ENCODE measurements at regions not wholly inside any gene's neighbourhood (a gene's known extent, or its start where the extent isn't known, plus 50 kb on each side); places are given as distances from the start of the nearest gene placed in this dataset.

- POLR2A ChIA-PET: no interaction called here
- Histone ChIP-seq H3K79me2 (ENCODE audit: insufficient read depth, low read depth, low read length) (no peaks in the 10 kb centered on the region), H3K27ac (ENCODE audit: low read depth, low read length, poor library complexity, severe bottlenecking) (no peak overlapping the region), H3K4me3 (ENCODE audit: low read depth, low read length, poor library complexity, severe bottlenecking) (no peak overlapping the region), H3K36me3 (ENCODE audit: insufficient read depth, low read length) (no peaks in the 10 kb centered on the region), H3K9me2 (ENCODE audit: insufficient read depth, low read length) (no peaks in the 10 kb centered on the region), H2AFZ (ENCODE audit: low read length) (no peak overlapping the region), H4K20me1 (ENCODE audit: insufficient read depth, low read length) (no peaks in the 10 kb centered on the region), H3K9me3 (ENCODE audit: low read length) (no peaks in the 10 kb centered on the region), H3K4me2 (ENCODE audit: low read length) (no peak overlapping the region), H3K4me1 (ENCODE audit: insufficient read depth, low read length, poor library complexity, severe bottlenecking) (no peaks in the 10 kb centered on the region)
- intact Hi-C loops (cut with micrococcal nuclease; ENCODE audit: unreplicated experiment): no loop called here
- TF ChIP-seq CTCF (conservative IDR thresholded peaks at IDR 0.05; ENCODE audit: low read length) (no peak), EZH2phosphoT487 (IDR thresholded peaks at IDR 0.05; ENCODE audit: borderline replicate concordance, low read depth, low read length) (no peak)
- CTCF ChIA-PET (ENCODE audit: unreplicated experiment): no interaction called here
- no TSS peak for BruUV-seq (replicated peaks)
- no peak for DNase-seq (ENCODE audit: low spot score)
Observed at GRCh38 chr5:87190041-87190440, 77.6 kb upstream of the RASA1 start.

GRCh38 chr5:87190687-87191086 is 77.0 kb upstream of the RASA1 start:
- CTCF ChIA-PET (ENCODE audit: unreplicated experiment): no interaction called here
- no peaks in the 10 kb centered on the region for H3K36me3 ChIP-seq (ENCODE audit: insufficient read depth, low read length)
- no peaks in the 10 kb centered on the region for H3K9me3 ChIP-seq (ENCODE audit: low read length)
- H3K4me1 ChIP-seq (ENCODE audit: insufficient read depth, low read length, poor library complexity, severe bottlenecking): no peaks in the 10 kb centered on the region
- POLR2A ChIA-PET: no interaction called here
- H3K27ac ChIP-seq (ENCODE audit: low read depth, low read length, poor library complexity, severe bottlenecking): no peak overlapping the region
- no peaks in the 10 kb centered on the region for H3K79me2 ChIP-seq (ENCODE audit: insufficient read depth, low read depth, low read length)
- no peaks in the 10 kb centered on the region for H4K20me1 ChIP-seq (ENCODE audit: insufficient read depth, low read length)
- H3K9me2 ChIP-seq (ENCODE audit: insufficient read depth, low read length): no peaks in the 10 kb centered on the region
- TF ChIP-seq CTCF (conservative IDR thresholded peaks at IDR 0.05; ENCODE audit: low read length) (no peak), EZH2phosphoT487 (IDR thresholded peaks at IDR 0.05; ENCODE audit: borderline replicate concordance, low read depth, low read length) (no peak)
- no peak for DNase-seq (ENCODE audit: low spot score)
- H3K4me3 ChIP-seq (ENCODE audit: low read depth, low read length, poor library complexity, severe bottlenecking): no peak overlapping the region
- no TSS peak for BruUV-seq (replicated peaks)
- H3K4me2 ChIP-seq (ENCODE audit: low read length): no peak overlapping the region
- intact Hi-C loops (cut with micrococcal nuclease; ENCODE audit: unreplicated experiment): no loop called here
- H2AFZ ChIP-seq (ENCODE audit: low read length): no peak overlapping the region

- intact Hi-C loops (cut with micrococcal nuclease; ENCODE audit: unreplicated experiment): no loop called here
- H3K79me2 ChIP-seq (ENCODE audit: insufficient read depth, low read depth, low read length): no peaks in the 10 kb centered on the region
Observed at GRCh38 chr5:87191645-87192044, 76.0 kb upstream of the RASA1 start.

More at GRCh38 chr5:87191645-87192044, 76.0 kb upstream of the RASA1 start:
- H3K4me1 ChIP-seq (ENCODE audit: insufficient read depth, low read length, poor library complexity, severe bottlenecking): no peaks in the 10 kb centered on the region
- ChIA-PET CTCF (ENCODE audit: unreplicated experiment) (no interaction called here), POLR2A (no interaction called here)
- TF ChIP-seq EZH2phosphoT487 (IDR thresholded peaks at IDR 0.05; ENCODE audit: borderline replicate concordance, low read depth, low read length): no peak
- no peak for TF ChIP-seq CTCF (conservative IDR thresholded peaks at IDR 0.05; ENCODE audit: low read length)
- H3K36me3 ChIP-seq (ENCODE audit: insufficient read depth, low read length): no peaks in the 10 kb centered on the region
- H3K9me3 ChIP-seq (ENCODE audit: low read length): no peaks in the 10 kb centered on the region
- no peak overlapping the region for H3K4me2 ChIP-seq (ENCODE audit: low read length)
- no peaks in the 10 kb centered on the region for H4K20me1 ChIP-seq (ENCODE audit: insufficient read depth, low read length)
- H3K4me3 ChIP-seq (ENCODE audit: low read depth, low read length, poor library complexity, severe bottlenecking): no peak overlapping the region
- no TSS peak for BruUV-seq (replicated peaks)
- no peak overlapping the region for H2AFZ ChIP-seq (ENCODE audit: low read length)
- DNase-seq (ENCODE audit: low spot score): no peak
- no peak overlapping the region for H3K27ac ChIP-seq (ENCODE audit: low read depth, low read length, poor library complexity, severe bottlenecking)
- no peaks in the 10 kb centered on the region for H3K9me2 ChIP-seq (ENCODE audit: insufficient read depth, low read length)

Data from OCI-LY7 (cell line).